Activated CD8-positive, alpha-beta memory T cell treated with anti-CD3 and anti-CD28 coated beads for 1 hour (primary cell): ENCODE measurements at regions not wholly inside any gene's neighbourhood (a gene's known extent, or its start where the extent isn't known, plus 50 kb on each side); places are given as distances from the start of the nearest gene placed in this dataset.

Source experiments
- DNase-seq, 2 donors: peaks; one replicate each; pipeline ENCODE4 v3.0.0-alpha.2; 2020; ENCODE audit warnings: low read depth in 1 of 2; ENCODE audit errors: extremely low read depth in 1 of 2

DNA sequence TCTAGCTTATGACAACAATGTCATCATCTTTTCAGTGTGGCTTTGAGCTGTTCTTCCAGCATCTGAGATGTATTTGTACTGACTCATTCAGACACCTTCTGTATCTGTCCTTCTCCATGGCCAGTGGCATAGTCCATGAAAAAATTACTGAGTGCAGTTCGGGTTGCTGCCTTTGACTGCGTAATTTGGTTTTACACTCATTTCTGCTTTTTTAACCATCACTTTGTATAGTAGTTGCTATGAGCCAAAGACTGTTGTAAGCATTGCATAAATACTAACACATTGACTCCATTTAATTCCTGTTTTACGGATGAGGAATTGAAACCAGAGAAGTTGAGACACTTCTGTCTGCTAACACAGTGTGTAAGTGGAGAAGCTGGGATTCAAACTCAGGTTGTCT, 190.7 kb upstream of the MID1 start:
- no peak for DNase-seq

DNA sequence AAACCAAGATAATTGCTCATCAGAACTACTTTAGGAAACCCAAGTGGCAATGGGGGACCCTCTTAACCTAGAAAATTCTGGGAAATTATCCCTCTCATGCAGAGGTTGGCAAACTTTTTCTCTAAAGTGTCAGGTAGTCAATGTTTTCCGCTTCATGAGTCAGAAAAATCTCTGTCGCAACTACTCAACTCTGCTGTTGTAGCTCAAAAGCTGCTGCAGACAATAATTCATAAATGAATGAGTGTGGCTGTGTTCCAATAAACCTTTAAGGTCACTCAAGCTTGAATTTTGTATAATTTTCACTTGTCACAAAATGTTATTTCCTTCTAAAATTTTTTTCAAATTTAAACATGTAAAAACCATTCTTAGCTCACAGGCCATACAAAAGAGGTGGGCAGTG, 193.4 kb upstream of the MID1 start:
- DNase-seq: no peak

DNA sequence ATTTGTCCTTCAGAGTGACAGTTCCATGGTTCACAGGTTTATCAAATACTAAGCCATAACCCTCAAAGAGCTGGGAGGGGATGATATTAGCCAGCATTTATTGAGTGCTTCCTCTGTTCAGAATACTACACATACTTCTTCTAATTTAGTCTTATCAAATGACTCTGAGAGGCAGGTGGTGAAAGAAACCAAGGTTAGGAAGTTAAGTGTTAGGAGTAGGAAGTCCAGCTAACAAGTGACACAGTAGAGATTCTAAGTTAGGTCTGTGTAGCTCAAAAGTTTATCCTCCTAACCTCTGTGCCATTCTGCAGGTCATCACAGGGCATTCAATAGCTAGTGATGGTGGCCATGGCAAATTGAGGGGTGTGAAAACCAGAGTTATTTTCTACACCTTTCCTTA, 198.3 kb upstream of the MID1 start:
- DNase-seq: no peak

DNA sequence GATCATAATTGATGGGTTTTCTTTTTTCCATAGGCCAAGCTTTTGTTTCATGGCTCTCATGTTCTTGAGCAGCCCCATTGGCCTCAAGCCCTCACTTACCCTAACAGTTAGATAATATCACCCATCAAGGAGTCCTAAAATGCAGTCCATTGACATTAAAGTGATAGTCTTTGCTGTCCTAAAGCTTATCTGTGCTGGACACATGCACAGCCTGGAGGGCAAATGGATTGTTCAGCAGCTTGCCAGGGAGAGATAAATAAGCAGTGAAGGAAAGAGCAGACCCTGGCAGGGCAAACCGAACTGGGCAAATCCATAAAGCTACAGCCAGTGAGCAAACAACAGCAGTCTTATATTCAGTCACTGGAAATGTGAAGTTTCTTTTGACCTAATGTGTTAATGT, 199.6 kb upstream of the MID1 start:
- DNase-seq: no peak

DNA sequence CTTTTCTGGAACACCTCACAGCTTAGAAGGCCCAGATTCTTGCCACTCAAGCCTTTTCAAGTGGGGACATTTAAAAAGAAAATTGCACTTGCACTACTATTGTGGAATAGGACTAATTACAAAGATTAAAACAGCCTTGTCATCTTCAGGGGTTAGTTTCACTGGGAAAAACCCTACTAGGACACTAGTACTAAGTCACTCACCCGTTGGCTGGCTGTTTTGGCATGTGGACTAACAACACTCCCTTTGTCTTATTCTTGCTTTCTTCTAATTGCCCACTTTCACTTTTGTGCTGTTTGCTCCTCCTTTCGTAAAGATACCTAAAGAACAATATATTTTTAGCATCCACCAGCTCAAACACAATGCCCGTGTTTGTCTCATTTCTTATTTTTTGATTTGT, 200.9 kb upstream of the MID1 start:
- DNase-seq: no peak

DNA sequence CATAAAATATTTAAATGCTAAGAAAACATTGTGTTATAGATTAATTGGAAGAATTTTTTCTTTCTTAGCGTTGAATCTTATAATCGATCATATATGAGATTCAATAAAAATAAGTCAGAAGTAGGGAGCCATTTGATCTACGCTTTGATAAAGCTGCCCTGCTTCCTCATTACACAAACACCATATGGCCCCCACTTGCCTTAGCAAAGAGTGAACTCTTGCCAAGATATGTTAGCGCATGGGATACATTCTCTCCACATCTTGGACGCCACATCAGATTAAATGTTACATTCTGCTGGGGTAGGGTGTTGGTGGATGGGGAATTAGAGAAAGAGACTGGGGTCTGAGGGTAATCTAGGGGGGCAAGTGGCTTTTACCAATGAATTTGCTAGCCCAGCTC, 207.7 kb upstream of the MID1 start:
- DNase-seq: no peak

DNA sequence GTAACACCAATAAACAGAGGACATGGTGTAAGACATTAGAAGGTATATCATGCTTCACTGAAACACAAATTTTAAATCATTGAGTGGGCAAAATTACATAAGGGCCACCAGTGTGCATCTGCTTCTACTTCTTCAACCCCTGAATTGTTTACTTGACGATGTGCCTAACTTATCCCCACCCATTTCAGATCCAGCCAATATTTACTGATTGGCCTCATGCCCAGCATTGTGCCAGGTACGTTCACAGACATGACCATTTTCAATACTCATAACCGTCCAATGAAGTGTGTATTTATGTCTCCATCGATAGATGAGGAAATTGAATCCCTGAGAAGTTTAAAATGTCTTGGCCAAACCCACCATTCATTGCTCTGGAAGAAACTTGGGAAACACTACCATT, 208.3 kb upstream of the MID1 start:
- DNase-seq: no peak

DNA sequence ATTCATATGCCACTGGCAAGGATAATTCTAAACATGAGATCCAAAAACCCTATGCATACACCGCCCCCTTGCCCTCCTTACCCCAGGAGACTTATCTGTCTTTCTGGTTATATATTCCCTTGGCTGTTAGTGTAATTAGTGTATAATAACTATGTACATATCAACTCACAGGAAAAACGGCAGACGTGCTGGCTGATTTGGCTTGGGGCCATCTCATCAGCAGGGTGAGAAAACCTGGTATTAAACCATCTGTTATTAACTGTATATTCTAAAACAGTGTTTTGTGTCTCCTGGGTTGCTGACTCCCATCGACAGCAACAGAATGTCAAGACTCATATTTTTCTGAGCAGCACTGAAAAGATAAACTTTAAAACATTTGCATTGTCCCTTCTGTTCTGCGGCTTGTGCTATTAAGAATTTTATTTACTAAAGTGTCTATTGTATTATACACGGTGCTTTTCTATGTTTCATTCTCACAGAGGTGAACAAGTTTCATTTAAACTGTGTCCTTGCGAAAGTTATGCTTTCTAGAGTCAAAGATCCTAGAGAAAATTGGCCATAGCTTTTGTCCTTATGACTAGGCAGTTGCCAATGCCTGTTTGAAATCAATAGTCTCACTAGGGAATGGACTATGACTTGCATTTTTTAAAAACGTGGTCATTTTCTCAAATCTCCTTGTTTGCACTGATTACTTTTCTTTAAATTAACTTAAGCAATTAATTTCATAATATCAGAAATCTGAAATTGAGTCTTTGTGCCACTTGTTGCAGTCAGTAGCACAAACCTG, 211.5 kb upstream of the MID1 start:
- no peak for DNase-seq

DNA sequence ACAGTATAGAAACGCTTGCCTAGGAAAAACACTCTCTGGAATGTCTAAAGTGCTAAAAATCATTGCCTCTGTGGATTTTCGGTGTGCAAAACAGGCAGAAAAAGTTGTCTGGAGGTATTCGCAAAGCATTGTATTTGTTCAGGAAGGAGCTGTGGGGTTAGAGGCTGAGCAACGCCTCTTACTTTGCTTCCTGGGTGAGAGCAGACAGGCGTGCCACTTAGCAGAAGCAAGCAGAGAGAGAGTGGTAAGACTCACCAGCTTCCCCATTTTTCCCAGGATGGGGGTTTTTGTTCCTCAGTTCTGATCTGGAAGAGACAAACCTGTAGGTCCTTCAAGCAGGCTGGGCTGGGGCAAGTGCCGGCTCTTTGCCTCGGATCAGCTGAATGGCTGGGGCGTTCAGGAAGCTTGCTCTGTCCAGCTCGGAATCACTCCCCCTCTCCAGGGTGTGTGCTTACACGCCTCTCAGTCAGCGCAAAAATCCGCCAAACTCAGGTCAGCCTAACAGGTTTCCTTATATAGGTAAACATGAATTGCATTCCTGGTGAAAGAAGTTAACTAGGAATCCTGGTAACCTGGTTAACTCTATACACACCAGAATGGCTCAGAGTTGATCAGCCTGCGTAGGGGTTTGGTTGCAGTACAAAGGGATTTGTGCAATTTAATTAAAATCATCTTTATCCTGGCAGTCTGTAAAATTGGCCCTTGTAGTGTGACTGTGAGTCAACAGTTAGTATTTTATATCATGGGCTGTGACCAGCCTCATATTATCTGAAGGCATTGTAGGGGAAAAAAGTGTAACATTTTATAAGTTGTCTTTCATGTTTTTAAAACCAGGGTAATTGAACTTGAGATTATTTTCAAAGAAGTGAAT, 213.1 kb upstream of the MID1 start:
- DNase-seq: no peak

DNA sequence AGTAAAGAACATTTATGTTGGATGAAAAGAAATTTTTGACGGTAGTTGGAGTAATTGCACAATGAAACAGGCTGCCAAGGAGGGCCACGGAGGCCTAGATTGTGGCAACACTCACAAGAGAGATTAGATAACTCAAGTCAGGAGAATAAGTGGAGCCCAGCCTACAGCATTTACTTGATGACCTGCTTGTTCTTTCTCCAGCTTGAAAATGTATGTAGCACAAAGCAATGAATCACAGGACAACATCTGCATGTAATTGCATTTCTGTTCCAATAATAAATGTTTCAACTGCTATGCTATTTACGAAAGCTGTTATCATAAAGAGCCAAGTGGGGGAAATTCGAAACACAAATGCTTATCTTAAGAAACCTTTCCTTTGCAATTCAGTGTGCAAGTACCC, 221.2 kb upstream of the MID1 start:
- no peak for DNase-seq

DNA sequence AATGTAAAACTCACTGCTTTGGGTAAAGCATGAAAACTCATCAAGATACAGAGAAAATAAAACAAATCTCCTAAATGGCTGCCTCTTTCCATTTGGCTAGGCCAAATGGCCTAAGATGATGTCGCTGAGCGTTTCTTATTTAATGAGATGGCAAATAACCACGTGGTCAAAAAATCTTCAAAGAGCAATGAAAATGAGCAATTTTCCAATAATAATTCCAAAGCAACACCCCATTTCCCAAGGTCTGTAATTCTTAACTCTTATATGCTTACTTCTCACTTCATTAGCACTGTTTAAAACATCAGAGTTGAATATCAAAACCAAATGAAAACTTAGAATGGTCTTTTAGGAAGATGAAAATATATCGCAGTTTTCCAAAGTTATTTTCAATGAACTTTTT, 222.3 kb upstream of the MID1 start:
- no peak for DNase-seq

DNA sequence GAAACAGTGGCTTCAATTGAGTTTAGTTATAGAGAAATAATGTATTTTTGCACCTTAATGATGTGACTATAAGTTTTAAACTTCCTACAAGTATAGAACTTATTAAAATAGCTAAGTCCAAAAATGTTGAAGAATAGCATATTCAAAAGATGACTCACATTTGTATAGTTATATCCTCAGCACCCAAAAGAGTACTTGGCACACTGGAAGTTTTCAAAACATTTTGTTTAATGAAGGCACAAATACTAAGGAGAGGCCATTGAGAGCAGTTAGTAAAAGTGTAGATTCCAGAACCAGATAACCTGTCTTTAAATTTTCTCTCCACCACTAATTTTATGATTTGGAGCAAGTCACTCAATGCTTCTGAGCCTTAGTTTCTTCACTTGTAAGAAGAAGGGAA, 226.9 kb upstream of the MID1 start:
- no peak for DNase-seq

DNA sequence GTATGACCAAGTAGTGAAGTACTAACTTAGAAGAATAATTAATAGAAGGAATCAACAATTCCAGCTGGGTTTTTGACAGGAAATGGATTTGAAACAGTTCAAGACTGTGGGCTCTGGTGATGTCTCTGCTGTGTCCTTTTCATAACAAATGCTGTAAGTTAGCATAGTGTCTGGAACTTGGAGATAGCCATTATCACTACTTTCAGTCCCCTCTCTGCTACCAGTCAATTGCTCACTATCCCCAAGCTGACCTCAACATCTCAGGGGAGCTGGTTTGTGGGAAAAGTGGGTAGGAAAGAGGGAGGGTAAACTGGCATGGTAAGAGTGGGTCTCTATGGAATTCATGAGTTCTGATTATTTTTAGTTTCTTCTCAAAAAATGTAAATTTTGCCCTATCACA, 231.4 kb upstream of the MID1 start:
- DNase-seq: no peak

DNA sequence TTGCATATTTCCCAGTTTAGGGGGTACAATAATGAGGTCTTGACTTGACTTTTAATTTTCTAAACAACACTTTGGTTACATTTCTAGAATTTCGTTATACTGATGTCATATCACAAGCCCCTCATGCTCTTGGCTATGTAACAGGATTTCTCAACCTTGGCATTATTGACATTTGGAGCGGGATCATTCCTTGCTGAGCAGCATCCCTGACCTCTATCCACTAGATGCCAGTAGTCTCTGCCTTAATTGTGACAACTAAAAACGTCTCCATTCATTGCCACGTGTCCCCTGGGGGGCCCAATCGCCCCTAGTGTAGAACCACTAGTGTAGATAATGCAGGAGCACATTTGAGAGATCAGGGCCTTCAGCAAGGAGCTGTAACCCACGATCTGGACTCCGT, 234.2 kb upstream of the MID1 start:
- DNase-seq: no peak

DNA sequence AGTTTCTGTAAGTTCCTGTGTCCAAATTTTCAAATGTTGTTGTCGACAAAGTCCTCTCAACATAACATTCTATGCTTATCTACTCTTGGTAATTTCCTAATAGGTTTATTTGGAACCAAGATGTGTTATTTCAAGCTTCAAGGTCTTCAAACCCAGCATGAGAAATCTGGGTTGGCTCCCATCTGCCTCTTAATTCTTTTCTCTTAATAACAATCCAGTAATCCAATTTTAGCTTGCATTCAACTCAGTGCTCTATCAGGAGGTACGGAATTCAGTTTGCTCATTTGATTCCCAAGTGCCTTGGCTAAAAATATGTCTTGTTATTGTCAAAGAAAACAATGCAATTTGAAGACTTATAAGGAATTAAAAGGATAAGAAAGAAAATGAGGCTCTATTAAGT, 235.5 kb upstream of the MID1 start:
- DNase-seq: no peak

DNA sequence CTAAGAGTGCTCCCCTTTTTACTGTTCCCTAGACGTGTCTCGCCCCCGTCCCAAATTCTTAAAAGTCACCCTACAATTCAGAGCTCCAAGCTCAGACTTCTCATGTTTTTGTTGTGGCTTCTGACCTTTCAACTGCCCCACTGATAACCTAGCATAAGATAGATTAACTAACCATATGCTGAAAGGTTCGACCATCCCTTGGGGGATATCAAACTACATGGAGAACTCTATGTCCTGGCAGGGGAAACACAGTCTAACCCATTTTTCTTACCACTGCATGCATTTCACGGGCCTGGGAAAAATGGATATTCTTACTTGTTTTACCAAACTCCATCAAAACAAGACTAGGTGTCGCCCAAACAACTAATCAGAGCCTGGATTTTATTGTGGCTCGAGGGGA, 236.4 kb upstream of the MID1 start:
- DNase-seq: no peak

DNA sequence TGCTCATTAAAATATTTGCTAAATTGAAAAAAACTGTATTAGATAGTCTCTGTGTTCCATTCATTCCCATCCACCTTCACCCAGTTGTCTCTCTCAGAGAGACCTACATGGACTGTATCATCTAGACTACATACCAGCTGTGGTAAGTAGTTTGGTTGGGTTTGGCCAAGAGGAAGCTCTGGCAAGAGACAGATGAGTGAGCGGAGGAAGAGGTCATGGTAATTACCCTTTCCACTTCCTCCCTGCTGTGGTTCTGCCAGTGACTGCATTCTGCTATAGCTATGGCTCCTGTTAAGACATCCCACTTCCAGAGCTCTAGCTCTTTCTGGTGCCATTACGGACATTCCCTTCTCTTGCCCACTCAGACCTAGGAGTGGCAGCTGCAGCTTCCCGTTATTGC, 239.0 kb upstream of the MID1 start:
- DNase-seq: no peak

DNA sequence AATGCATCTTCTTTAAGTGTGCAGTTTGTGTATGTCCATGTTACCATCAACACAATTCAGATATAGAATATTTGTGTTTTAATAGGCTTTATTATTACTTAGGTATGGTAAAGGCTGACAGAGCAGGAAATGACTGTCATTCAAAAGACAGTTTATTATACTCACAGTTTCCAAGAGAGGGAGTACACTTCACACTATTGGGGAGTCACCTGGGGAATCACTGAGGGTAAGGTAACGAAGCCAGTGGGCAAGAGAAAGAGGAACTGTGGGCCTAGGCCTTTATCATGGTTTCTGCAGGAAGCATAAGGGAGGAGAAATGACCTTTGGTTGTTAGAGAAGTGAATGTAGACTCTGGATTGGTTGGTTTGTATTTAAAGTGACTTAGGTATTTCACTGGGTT, 235.1 kb upstream of the HCCS start:
- DNase-seq: no peak

DNA sequence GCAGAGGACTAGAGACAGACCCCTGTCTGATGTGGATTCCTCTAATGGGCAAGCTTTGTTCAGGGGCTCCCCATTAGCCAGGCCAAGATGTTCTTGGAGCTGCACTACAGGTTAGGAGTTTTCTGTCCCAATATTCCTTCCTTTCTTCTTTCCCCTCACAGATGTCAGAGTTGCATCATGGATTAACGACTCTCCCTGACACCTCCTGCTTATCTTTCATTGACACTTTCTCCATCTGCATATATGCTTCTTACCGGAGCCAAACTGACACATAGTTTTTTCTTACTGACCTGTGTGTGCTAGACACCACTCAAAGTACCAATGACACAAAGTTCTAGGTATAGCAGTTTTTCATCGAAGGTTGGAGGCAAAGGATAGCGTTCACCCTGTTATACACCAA, 228.6 kb upstream of the HCCS start:
- no peak for DNase-seq

DNA sequence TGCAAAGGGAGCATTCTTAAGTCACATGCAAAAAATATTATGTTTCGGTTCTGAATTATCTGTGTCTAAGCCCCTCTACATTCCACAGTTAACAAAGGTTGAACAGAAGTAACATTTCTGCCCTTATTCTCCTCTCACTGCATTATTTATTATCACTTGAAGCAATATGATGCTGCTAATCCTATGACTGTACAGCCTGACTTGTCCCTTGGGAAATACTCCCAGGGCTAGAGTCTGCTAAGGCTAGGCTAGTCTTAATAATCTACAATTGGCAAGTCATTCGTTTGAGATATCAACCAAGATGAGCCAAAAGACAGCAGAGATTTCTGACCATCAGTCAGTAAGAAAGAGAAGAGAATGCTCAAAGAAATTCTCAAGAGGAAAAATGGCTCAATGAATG, 226.9 kb upstream of the HCCS start:
- no peak for DNase-seq

DNA sequence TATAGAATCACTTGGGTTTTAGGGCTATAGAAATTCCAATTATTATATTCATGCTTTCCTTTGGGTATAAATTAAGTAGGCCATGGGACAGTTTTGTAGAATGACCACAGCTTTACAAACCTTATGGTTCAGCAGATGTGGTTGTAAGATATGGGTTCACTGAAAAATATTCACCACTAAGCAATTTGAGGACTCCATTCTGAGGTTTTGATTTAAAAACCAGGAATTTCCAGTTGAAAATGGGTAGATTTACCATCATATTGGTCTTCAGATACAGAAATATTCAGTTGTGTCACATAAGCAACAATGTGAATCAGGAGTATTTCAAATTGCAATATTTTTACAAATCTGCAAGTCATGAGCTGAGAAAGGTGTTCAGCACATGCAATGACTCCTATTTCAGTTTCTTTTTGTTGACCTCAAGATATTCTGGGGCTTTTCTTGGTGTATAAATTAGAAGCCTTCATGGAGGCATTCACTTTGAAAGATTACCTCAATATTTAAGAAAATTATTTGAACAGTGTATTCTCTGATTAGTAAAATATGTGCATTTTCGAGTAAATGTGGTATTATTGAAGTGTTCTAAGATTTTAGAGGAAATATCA, 218.4 kb upstream of the HCCS start:
- no peak for DNase-seq

DNA sequence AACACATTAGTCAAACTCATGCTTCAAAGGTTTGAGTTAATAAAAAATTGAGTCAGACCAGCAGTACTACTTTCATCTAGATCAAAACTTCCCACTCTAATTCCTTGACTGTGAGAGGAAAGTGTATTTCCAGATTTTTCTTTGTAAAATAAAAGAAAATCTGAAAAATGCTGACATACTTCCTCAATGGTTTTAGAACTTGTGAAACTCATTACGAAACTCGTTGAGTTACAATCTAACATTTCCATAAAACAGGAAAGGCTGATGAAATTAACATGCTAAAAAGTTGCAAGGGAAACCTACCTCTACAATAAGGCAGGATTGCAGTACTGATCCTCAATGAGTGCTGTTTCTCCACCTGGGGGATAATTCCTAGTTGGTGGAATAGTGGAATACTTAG, 217.8 kb upstream of the HCCS start:
- no peak for DNase-seq
